HepG2 (cell line): ENCODE measurements at regions not wholly inside any gene's neighbourhood (a gene's known extent, or its start where the extent isn't known, plus 50 kb on each side); places are given as distances from the start of the nearest gene placed in this dataset.

Experiments
- ATAC-seq: fragments of 200-7000 bp; cut with Tn5 transposase; 3 replicates; pipeline ENCODE4 v1.9.1; 2020; ENCODE audit warnings: mild to moderate bottlenecking, moderate library complexity
- BruUV-seq: library from RNA; stranded (reverse); fragments of 400-500 nt; replicated peaks from 2 replicates; lab custom pipeline; 2021; lab: Mats Ljungman, UMichigan
- CTCF ChIA-PET: fragments of 300-600 bp; formaldehyde crosslinking; extraction: SDS; loops from one replicate; lab custom pipeline; 2021; ENCODE audit warnings: low total read pairs, inconsistent platforms, low intra/inter-chr PET ratio; lab: Yijun Ruan, JAX
- POLR2A ChIA-PET: fragments of 350-600 bp; sonication (Branson Sonifier 250); formaldehyde crosslinking; loops from one replicate; lab custom pipeline; 2020; ENCODE audit warnings: antibody characterized with exemption, inconsistent platforms; lab: Yijun Ruan, JAX
- DNase-seq: peaks from one replicate; pipeline ENCODE4 v3.0.0-alpha.2; 2015; ENCODE audit warnings: low spot score
- FAIRE-seq: peaks from 3 replicates; lab custom pipeline; 2011; peaks lifted over from hg19 to GRCh38; lab: Jason Lieb, UNC
- H2AFZ ChIP-seq: one replicate; pipeline ENCODE4 v1.6.1; 2011; ENCODE audit warnings: low read length, inconsistent platforms
- H3K27ac ChIP-seq: fragments of 300-600 bp; 3 replicates; pipeline ENCODE4 v1.8.0; 2011; ENCODE audit warnings: mixed run types, mild to moderate bottlenecking, mixed read lengths, low read length, inconsistent platforms; ENCODE audit not compliant: insufficient read depth; ENCODE audit errors: extremely low read length
- H3K27me3 ChIP-seq, 2 experiments: fragments of 200-600 bp in 1 of 2; 2 replicates in 1 of 2; 3 replicates in 1 of 2; pipeline versions ENCODE4 v1.6.0 to v1.8.0; 2011; ENCODE audit warnings: low read length in 2 of 2, mild to moderate bottlenecking in 2 of 2, moderate library complexity in 2 of 2, inconsistent platforms in 1 of 2; ENCODE audit not compliant: insufficient read depth in 2 of 2, control insufficient read depth in 1 of 2
- H3K36me3 ChIP-seq, 2 experiments: fragments of 200-600 bp in 1 of 2; replicated peaks in 1 of 2; 2 replicates in 1 of 2; 3 replicates in 1 of 2; pipeline versions ENCODE4 v1.5.1 to v1.8.0; 2011; ENCODE audit warnings: low read length in 2 of 2, inconsistent platforms in 1 of 2; ENCODE audit not compliant: insufficient read depth in 2 of 2, control insufficient read depth in 1 of 2
- H3K4me1 ChIP-seq: 2 replicates; pipeline ENCODE4 v1.5.1; 2012; ENCODE audit warnings: low read length, inconsistent platforms; ENCODE audit not compliant: insufficient read depth
- H3K4me2 ChIP-seq: 2 replicates; pipeline ENCODE4 v1.6.0; 2011; ENCODE audit warnings: low read depth, low read length, inconsistent platforms
- H3K4me3 ChIP-seq, 3 experiments: fragments of 200-600 bp in 1 of 3; sonication (generic), shearing (Covaris generic) in 1 of 3; replicated peaks in 1 of 3; 2 replicates each; pipeline ENCODE4 v1.5.1; 2011 to 2016; ENCODE audit warnings: low read length in 3 of 3, inconsistent platforms in 2 of 3, low read depth in 2 of 3, mild to moderate bottlenecking in 2 of 3, control low read depth in 1 of 3, mixed read lengths in 1 of 3; ENCODE audit not compliant: insufficient read depth in 1 of 3
- H3K79me2 ChIP-seq: one replicate; pipeline ENCODE4 v1.6.1; 2011; ENCODE audit warnings: low read length, inconsistent platforms; ENCODE audit not compliant: insufficient read depth
- H3K9ac ChIP-seq: 2 replicates; pipeline ENCODE4 v1.6.0; 2011; ENCODE audit warnings: mild to moderate bottlenecking, low read depth, low read length, inconsistent platforms; ENCODE audit not compliant: insufficient read depth
- H3K9me3 ChIP-seq: 2 replicates; pipeline ENCODE4 v1.5.1; 2012; ENCODE audit warnings: mild to moderate bottlenecking, low read length
- H4K20me1 ChIP-seq: 2 replicates; pipeline ENCODE4 v1.6.0; 2011; ENCODE audit warnings: inconsistent platforms, mild to moderate bottlenecking, low read length, moderate library complexity; ENCODE audit not compliant: insufficient read depth
- ETS1 ChIP-seq: sonication (generic); formaldehyde crosslinking; IDR thresholded peaks from 2 replicates; pipeline ENCODE4 v1.4.0; 2020; ENCODE audit warnings: missing genetic modification reagents
- FOXO1 ChIP-seq: sonication (generic); formaldehyde crosslinking; IDR thresholded peaks from 2 replicates; pipeline ENCODE4 v1.4.0; 2020; ENCODE audit warnings: missing genetic modification reagents
- HMGXB3 ChIP-seq: sonication (generic); formaldehyde crosslinking; IDR thresholded peaks from 2 replicates; pipeline ENCODE4 v1.4.0; 2020; ENCODE audit warnings: missing genetic modification reagents, borderline replicate concordance
- HOXD1 ChIP-seq: sonication (generic); formaldehyde crosslinking; IDR thresholded peaks from 2 replicates; pipeline ENCODE4 v1.5.0; 2020; ENCODE audit warnings: missing genetic modification reagents
- NFE2 ChIP-seq: sonication (generic); formaldehyde crosslinking; IDR thresholded peaks from 2 replicates; pipeline ENCODE4 v1.4.0; 2020; ENCODE audit warnings: missing genetic modification reagents
- NR1H2 ChIP-seq: sonication (generic); formaldehyde crosslinking; IDR thresholded peaks from 2 replicates; pipeline ENCODE4 v1.8.1; 2022; ENCODE audit warnings: low read depth, missing genetic modification reagents, borderline replicate concordance
- NR3C1 ChIP-seq: sonication (generic); formaldehyde crosslinking; IDR thresholded peaks from 2 replicates; pipeline ENCODE4 v1.4.0; 2020; ENCODE audit warnings: missing genetic modification reagents
- RCOR2 ChIP-seq: IDR thresholded peaks from 2 replicates; pipeline ENCODE4 v1.6.1; 2016; ENCODE audit warnings: missing biosample characterization, missing genetic modification reagents
- SATB2 ChIP-seq: sonication (generic); formaldehyde crosslinking; IDR thresholded peaks from 2 replicates; pipeline ENCODE4 v1.5.0; 2020; ENCODE audit warnings: missing genetic modification reagents
- SSRP1 ChIP-seq: IDR thresholded peaks from 2 replicates; pipeline ENCODE4 v1.6.1; 2016; ENCODE audit warnings: control low read depth
- STAT6 ChIP-seq: sonication (generic); formaldehyde crosslinking; IDR thresholded peaks from 2 replicates; pipeline ENCODE4 v1.4.0; 2020; ENCODE audit warnings: missing genetic modification reagents, mild to moderate bottlenecking, borderline replicate concordance
- ZNF121 ChIP-seq: sonication (generic); formaldehyde crosslinking; IDR thresholded peaks from 2 replicates; pipeline ENCODE4 v1.5.0; 2020; ENCODE audit warnings: mild to moderate bottlenecking, missing genetic modification reagents
- ZNF644 ChIP-seq: IDR thresholded peaks from 2 replicates; pipeline ENCODE4 v1.6.1; 2016; ENCODE audit warnings: low read depth
- ZNF761 ChIP-seq: sonication (generic); formaldehyde crosslinking; conservative IDR thresholded peaks from 2 replicates; pipeline ENCODE4 v1.4.0; 2020; ENCODE audit warnings: mild to moderate bottlenecking, missing genetic modification reagents
- ZNF816 ChIP-seq: sonication (generic); formaldehyde crosslinking; IDR thresholded peaks from 2 replicates; pipeline ENCODE4 v1.8.0; 2022; ENCODE audit warnings: missing genetic modification reagents, mild to moderate bottlenecking, borderline replicate concordance
- WGBS: methylation state at CpG from one replicate; pipeline ENCODE4 v1.1.6; 2017; ENCODE audit warnings: low lambda C conversion rate; 5-methylcytosine and 5-hydroxymethylcytosine counted together
- in situ Hi-C: cut with HindIII; loops from 2 replicates; pipeline ENCODE4 v1.10.0; 2017; ENCODE audit warnings: low pct_unique_long_range_greater_than_20kb; ENCODE audit not compliant: extremely low pct_ligation_motif_present
- intact Hi-C: fragments of 100-400 bp; cut with micrococcal nuclease; formaldehyde crosslinking; loops from one replicate; pipeline ENCODE4 v1.10.0; 2022; ENCODE audit not compliant: unreplicated experiment

GRCh38 chr7:85828614-85829013 is 641.8 kb upstream of the SEMA3D start (continued):
- TF ChIP-seq STAT6, result no peak
- TF ChIP-seq SATB2 (CRISPR knock-in tag), result no peak
- no peak for TF ChIP-seq NFE2
- no peak for TF ChIP-seq ZNF761 (CRISPR knock-in tag)
- TF ChIP-seq FOXO1 (CRISPR knock-in tag), result no peak
- no peak for TF ChIP-seq ZNF121
- TF ChIP-seq SSRP1 (CRISPR knock-in tag), result no peak
- no peak for TF ChIP-seq RCOR2 (CRISPR knock-in tag)

- Histone ChIP-seq H3K9me3 (no peaks in the 10 kb centered on the region), H2AFZ (no peak overlapping the region), H3K27ac (no peak overlapping the region), H3K79me2 (no peaks in the 10 kb centered on the region), H3K27me3 (no peaks in the 10 kb centered on the region), H3K4me3 (no peak overlapping the region), H3K9ac (no peak overlapping the region), H3K4me2 (no peak overlapping the region), H3K4me1 (no peaks in the 10 kb centered on the region), H4K20me1 (no peaks in the 10 kb centered on the region), H3K36me3 (no peaks in the 10 kb centered on the region)
- FAIRE-seq (no peak), ATAC-seq (no peak), DNase-seq (no peak)
- ChIA-PET CTCF (no interaction called here), POLR2A (no interaction called here)
- WGBS, result 6% methylated on average over 8 of the region's 8 CpGs
- no TSS peak for BruUV-seq
- in situ Hi-C loops, result no loop called here
- intact Hi-C loops, result no loop called here
- TF ChIP-seq NR1H2 (no peak), HOXD1 (no peak), ZNF644 (CRISPR knock-in tag) (no peak), ZNF816 (CRISPR knock-in tag) (no peak), HMGXB3 (CRISPR knock-in tag) (no peak), NR3C1 (CRISPR knock-in tag) (no peak), ETS1 (CRISPR knock-in tag) (no peak)
Observed at GRCh38 chr7:85823396-85824080, 636.7 kb upstream of the SEMA3D start.
